GM12874 (cell line): ENCODE measurements at regions not wholly inside any gene's neighbourhood (a gene's known extent, or its start where the extent isn't known, plus 50 kb on each side); places are given as distances from the start of the nearest gene placed in this dataset.

ENCODE experiments used
- CTCF ChIP-seq: IDR thresholded peaks from 2 replicates; pipeline ENCODE4 v1.5.1; 2011; ENCODE audit warnings: low read depth, mild to moderate bottlenecking, control low read depth, low read length, moderate library complexity; ENCODE audit not compliant: insufficient read depth

GRCh38 chr12:41768456-41768855 is 376.2 kb downstream of the GXYLT1 start:
- no peak for TF ChIP-seq CTCF

- no peak for TF ChIP-seq CTCF
Observed at GRCh38 chr12:41762691-41763090, 382.0 kb downstream of the GXYLT1 start.

GRCh38 chr12:41745593-41745992 is 399.1 kb downstream of the GXYLT1 start:
- no peak for TF ChIP-seq CTCF

GRCh38 chr12:41743835-41744234 is 400.8 kb downstream of the GXYLT1 start:
- no peak for TF ChIP-seq CTCF

GRCh38 chr12:41739066-41739465 is 405.6 kb downstream of the GXYLT1 start:
- TF ChIP-seq CTCF = no peak

GRCh38 chr12:41737423-41737822 is 407.3 kb downstream of the GXYLT1 start:
- TF ChIP-seq CTCF = no peak

- TF ChIP-seq CTCF = no peak
Observed at GRCh38 chr12:41736436-41736835, 408.2 kb downstream of the GXYLT1 start.

GRCh38 chr12:41731691-41732090 is 413.0 kb downstream of the GXYLT1 start:
- no peak for TF ChIP-seq CTCF
